Hepatocyte (in vitro differentiated cells): ENCODE measurements at regions not wholly inside any gene's neighbourhood (a gene's known extent, or its start where the extent isn't known, plus 50 kb on each side); places are given as distances from the start of the nearest gene placed in this dataset.

Source experiments
- DNase-seq: peaks from one replicate; pipeline ENCODE4 v3.0.0-alpha.2; 2016; ENCODE audit warnings: low spot score
- H2AFZ ChIP-seq: fragments of 200-600 bp; sonication (generic); 2 replicates; pipeline ENCODE4 v1.6.0; 2016; ENCODE audit warnings: antibody characterized with exemption, mild to moderate bottlenecking
- H3K27ac ChIP-seq: fragments of 200-600 bp; sonication (generic); 2 replicates; pipeline ENCODE4 v1.5.1; 2016; ENCODE audit warnings: mild to moderate bottlenecking
- H3K27me3 ChIP-seq: fragments of 200-600 bp; sonication (generic); 2 replicates; pipeline ENCODE4 v1.6.1; 2016
- H3K36me3 ChIP-seq: fragments of 200-600 bp; sonication (generic); replicated peaks from 2 replicates; pipeline ENCODE4 v1.5.1; 2016; ENCODE audit warnings: low read depth; ENCODE audit not compliant: insufficient read depth
- H3K4me1 ChIP-seq: fragments of 200-600 bp; sonication (generic); 2 replicates; pipeline ENCODE4 v1.5.1; 2016; ENCODE audit warnings: mild to moderate bottlenecking, moderate library complexity; ENCODE audit not compliant: insufficient read depth
- H3K4me2 ChIP-seq: fragments of 200-600 bp; sonication (generic); 2 replicates; pipeline ENCODE4 v1.6.0; 2016
- H3K4me3 ChIP-seq: fragments of 200-600 bp; sonication (generic); 2 replicates; pipeline ENCODE4 v1.5.1; 2016; ENCODE audit warnings: mild to moderate bottlenecking
- H3K79me2 ChIP-seq: fragments of 200-600 bp; sonication (generic); 2 replicates; pipeline ENCODE4 v1.6.0; 2017; ENCODE audit warnings: mild to moderate bottlenecking
- H3K9me2 ChIP-seq: fragments of 200-600 bp; sonication (generic); replicated peaks from 2 replicates; pipeline ENCODE4 v1.6.0; 2017; ENCODE audit warnings: mild to moderate bottlenecking; ENCODE audit not compliant: insufficient read depth
- H3K9me3 ChIP-seq: fragments of 200-600 bp; sonication (generic); 2 replicates; pipeline ENCODE4 v1.5.1; 2016; ENCODE audit warnings: low read depth, mild to moderate bottlenecking
- H4K20me1 ChIP-seq: fragments of 200-600 bp; sonication (generic); 2 replicates; pipeline ENCODE4 v1.6.0; 2016; ENCODE audit warnings: mild to moderate bottlenecking; ENCODE audit not compliant: insufficient read depth, poor library complexity, severe bottlenecking
- CTCF ChIP-seq: fragments of 200-600 bp; sonication (generic); IDR thresholded peaks from 2 replicates; pipeline ENCODE4 v1.5.1; 2016; ENCODE audit warnings: antibody characterized with exemption, mild to moderate bottlenecking; ENCODE audit not compliant: poor library complexity
- EZH2 ChIP-seq: fragments of 200-600 bp; sonication (generic); IDR thresholded peaks from 2 replicates; pipeline ENCODE4 v1.6.1; 2016; ENCODE audit warnings: antibody characterized with exemption, mild to moderate bottlenecking, borderline replicate concordance
- EZH2phosphoT487 ChIP-seq: fragments of 200-600 bp; sonication (generic); IDR thresholded peaks from one replicate; pipeline ENCODE4 v1.6.1; 2018; ENCODE audit warnings: antibody characterized with exemption, mild to moderate bottlenecking, low read depth, moderate library complexity; ENCODE audit not compliant: unreplicated experiment, severe bottlenecking
- WGBS: methylation state at CpG from one replicate; pipeline ENCODE4 v1.1.6; 2016; ENCODE audit warnings: low lambda C conversion rate; ENCODE audit errors: missing lambda C conversion rate; 5-methylcytosine and 5-hydroxymethylcytosine counted together

- Histone ChIP-seq H3K9me2 (no peaks in the 10 kb centered on the region), H3K4me2 (no peak overlapping the region), H2AFZ (no peak overlapping the region), H3K27ac (no peak overlapping the region), H3K9me3 (no peaks in the 10 kb centered on the region), H3K27me3 (no peaks in the 10 kb centered on the region), H3K36me3 (no peaks in the 10 kb centered on the region), H3K4me1 (no peaks in the 10 kb centered on the region), H3K4me3 (no peak overlapping the region), H4K20me1 (no peaks in the 10 kb centered on the region), H3K79me2 (no peaks in the 10 kb centered on the region)
- TF ChIP-seq CTCF (no peak), EZH2phosphoT487 (no peak), EZH2 (no peak)
- WGBS = 93% methylated on average over 2 of the region's 2 CpGs
- no peak for DNase-seq
Measured at GRCh38 chr2:66920415-66920814, 476.7 kb upstream of the ETAA1 start.

- Histone ChIP-seq H3K27me3 (no peaks in the 10 kb centered on the region), H3K79me2 (no peaks in the 10 kb centered on the region), H3K36me3 (no peaks in the 10 kb centered on the region), H3K9me2 (no peaks in the 10 kb centered on the region), H3K4me1 (peaks cover 10% of the 10 kb centered on the region), H3K4me3 (no peak overlapping the region), H3K4me2 (no peak overlapping the region), H3K9me3 (no peaks in the 10 kb centered on the region), H3K27ac (no peak overlapping the region), H2AFZ (no peak overlapping the region), H4K20me1 (no peaks in the 10 kb centered on the region)
- TF ChIP-seq EZH2phosphoT487 = no peak
- no peak for TF ChIP-seq CTCF
- no peak for TF ChIP-seq EZH2
- WGBS = 88% methylated on average over 1 of the region's 1 CpG
- no peak for DNase-seq
Measured at GRCh38 chr2:66925128-66925527, 472.0 kb upstream of the ETAA1 start.

- Histone ChIP-seq H4K20me1 (no peaks in the 10 kb centered on the region), H3K4me3 (no peak overlapping the region), H3K9me3 (no peaks in the 10 kb centered on the region), H3K27ac (no peak overlapping the region), H3K27me3 (no peaks in the 10 kb centered on the region), H3K4me2 (no peak overlapping the region), H3K9me2 (no peaks in the 10 kb centered on the region), H3K4me1 (peaks cover 14% of the 10 kb centered on the region), H3K79me2 (no peaks in the 10 kb centered on the region), H2AFZ (no peak overlapping the region), H3K36me3 (no peaks in the 10 kb centered on the region)
- TF ChIP-seq EZH2 = no peak
- TF ChIP-seq CTCF = no peak
- TF ChIP-seq EZH2phosphoT487 = no peak
- 96% methylated on average over 6 of the region's 6 CpGs for WGBS
- DNase-seq = no peak
Measured at GRCh38 chr2:66926594-66927112, 470.5 kb upstream of the ETAA1 start.
